ENCODE measurements at regions not wholly inside any gene's neighbourhood (a gene's known extent, or its start where the extent isn't known, plus 50 kb on each side); places are given as distances from the start of the nearest gene placed in this dataset.
"Not testable (repeated sequence)": the region's sequence is repeated elsewhere in the genome, so short reads cannot be mapped to it uniquely, and the experiment has no call there.

DNA sequence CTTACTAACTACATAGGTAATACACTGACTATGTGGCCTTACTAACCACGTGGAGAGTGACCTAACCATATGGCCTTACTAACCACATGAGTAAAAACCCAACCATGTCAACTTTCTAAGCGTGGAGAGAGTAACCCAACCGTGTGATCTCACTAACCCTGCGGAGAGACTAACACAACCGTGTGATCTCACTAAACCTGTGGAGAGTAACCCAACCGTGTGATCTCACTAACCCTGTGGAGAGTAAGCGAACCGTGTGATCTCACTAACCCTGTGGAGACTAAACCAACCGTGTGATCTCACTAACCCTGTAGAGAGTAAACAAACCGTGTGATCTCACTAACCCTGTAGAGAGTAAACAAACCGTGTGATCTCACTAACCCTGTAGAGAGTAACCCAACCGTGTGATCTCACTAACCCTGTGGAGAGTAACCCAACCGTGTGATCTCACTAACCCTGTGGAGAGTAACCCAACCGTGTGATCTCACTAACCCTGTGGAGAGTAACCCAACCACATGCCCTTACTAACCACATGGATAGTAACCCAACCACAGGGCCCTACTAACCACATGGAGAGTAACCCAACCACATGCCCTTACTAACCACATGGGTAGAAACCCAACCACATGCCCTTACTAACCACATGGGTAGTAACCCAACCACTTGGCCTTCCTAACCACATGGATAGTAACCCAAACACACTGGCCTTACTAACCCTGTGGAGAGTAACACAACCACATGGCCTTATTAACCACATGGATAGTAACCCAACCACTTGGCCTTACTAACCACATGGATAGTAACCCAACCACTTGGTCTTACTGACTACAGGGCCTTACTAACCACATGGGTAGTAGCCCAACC, 112.6 kb downstream of the DRD1 start:
- not testable (repeated sequence) for TF ChIP-seq NFE2L2 (conservative IDR thresholded peaks at IDR 0.05; ENCODE audit: low read length); MAZ (IDR thresholded peaks at IDR 0.05; ENCODE audit: borderline replicate concordance, low read depth, low read length); MAFK (IDR thresholded peaks at IDR 0.05; ENCODE audit: partially characterized antibody); RFX5 (IDR thresholded peaks at IDR 0.05); BHLHE40 (IDR thresholded peaks at IDR 0.05; ENCODE audit: low read depth, low read length); RAD21 (conservative IDR thresholded peaks at IDR 0.05 in 1 of 2, IDR thresholded peaks at IDR 0.05 in 1 of 2); KDM5A (IDR thresholded peaks at IDR 0.05); POLR2AphosphoS2 (conservative IDR thresholded peaks at IDR 0.05; ENCODE audit: low read length)
- TF ChIP-seq, protein P1, sequence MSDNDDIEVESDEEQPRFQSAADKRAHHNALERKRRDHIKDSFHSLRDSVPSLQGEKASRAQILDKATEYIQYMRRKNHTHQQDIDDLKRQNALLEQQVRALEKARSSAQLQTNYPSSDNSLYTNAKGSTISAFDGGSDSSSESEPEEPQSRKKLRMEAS (IDR thresholded peaks at IDR 0.05): not testable (repeated sequence)
- TF ChIP-seq, protein P2, sequence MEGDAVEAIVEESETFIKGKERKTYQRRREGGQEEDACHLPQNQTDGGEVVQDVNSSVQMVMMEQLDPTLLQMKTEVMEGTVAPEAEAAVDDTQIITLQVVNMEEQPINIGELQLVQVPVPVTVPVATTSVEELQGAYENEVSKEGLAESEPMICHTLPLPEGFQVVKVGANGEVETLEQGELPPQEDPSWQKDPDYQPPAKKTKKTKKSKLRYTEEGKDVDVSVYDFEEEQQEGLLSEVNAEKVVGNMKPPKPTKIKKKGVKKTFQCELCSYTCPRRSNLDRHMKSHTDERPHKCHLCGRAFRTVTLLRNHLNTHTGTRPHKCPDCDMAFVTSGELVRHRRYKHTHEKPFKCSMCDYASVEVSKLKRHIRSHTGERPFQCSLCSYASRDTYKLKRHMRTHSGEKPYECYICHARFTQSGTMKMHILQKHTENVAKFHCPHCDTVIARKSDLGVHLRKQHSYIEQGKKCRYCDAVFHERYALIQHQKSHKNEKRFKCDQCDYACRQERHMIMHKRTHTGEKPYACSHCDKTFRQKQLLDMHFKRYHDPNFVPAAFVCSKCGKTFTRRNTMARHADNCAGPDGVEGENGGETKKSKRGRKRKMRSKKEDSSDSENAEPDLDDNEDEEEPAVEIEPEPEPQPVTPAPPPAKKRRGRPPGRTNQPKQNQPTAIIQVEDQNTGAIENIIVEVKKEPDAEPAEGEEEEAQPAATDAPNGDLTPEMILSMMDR (IDR thresholded peaks at IDR 0.05): not testable (repeated sequence)

Measured in A549 (cell line).